ELF-1 (cell line): ENCODE measurements at regions not wholly inside any gene's neighbourhood (a gene's known extent, or its start where the extent isn't known, plus 50 kb on each side); places are given as distances from the start of the nearest gene placed in this dataset.

Experiments used
- DNase-seq: peaks from one replicate; pipeline ENCODE4 v3.0.0-alpha.2; 2016; ENCODE audit warnings: low read depth, low spot score

- no peak for DNase-seq
Observed at GRCh38 chr7:52150952-52151351, 834.3 kb upstream of the COBL start.

GRCh38 chr7:52146871-52147634 is 830.4 kb upstream of the COBL start:
- DNase-seq: no peak

GRCh38 chr7:52143219-52143618 is 826.6 kb upstream of the COBL start:
- no peak for DNase-seq

- no peak for DNase-seq
Observed at GRCh38 chr7:52140851-52141250, 824.2 kb upstream of the COBL start.

GRCh38 chr7:52135403-52135802 is 818.8 kb upstream of the COBL start:
- no peak for DNase-seq

- DNase-seq: no peak
Observed at GRCh38 chr7:52129278-52129677, 812.7 kb upstream of the COBL start.

GRCh38 chr7:52120912-52121311 is 804.3 kb upstream of the COBL start:
- DNase-seq: no peak

- DNase-seq: peak; percentile 48
Observed at GRCh38 chr7:52119537-52119936, 802.9 kb upstream of the COBL start.

GRCh38 chr7:52114509-52114908 is 797.9 kb upstream of the COBL start:
- no peak for DNase-seq

GRCh38 chr7:52114056-52114455 is 797.4 kb upstream of the COBL start:
- DNase-seq: no peak

- no peak for DNase-seq
Observed at GRCh38 chr7:52107355-52107754, 790.7 kb upstream of the COBL start.

GRCh38 chr7:52095861-52096260 is 779.3 kb upstream of the COBL start:
- DNase-seq: no peak

GRCh38 chr7:52091996-52092395 is 775.4 kb upstream of the COBL start:
- no peak for DNase-seq

GRCh38 chr7:52091101-52091500 is 774.5 kb upstream of the COBL start:
- no peak for DNase-seq

- peak; percentile 91 for DNase-seq
Observed at GRCh38 chr7:52088008-52088901, 771.6 kb upstream of the COBL start.

- no peak for DNase-seq
Observed at GRCh38 chr7:52085610-52086009, 769.0 kb upstream of the COBL start.

GRCh38 chr7:52080493-52080892 is 763.9 kb upstream of the COBL start:
- no peak for DNase-seq

- DNase-seq: no peak
Observed at GRCh38 chr7:52079726-52080125, 763.1 kb upstream of the COBL start.

GRCh38 chr7:52077571-52077970 is 761.0 kb upstream of the COBL start:
- no peak for DNase-seq

GRCh38 chr7:52074912-52075311 is 758.3 kb upstream of the COBL start:
- no peak for DNase-seq

GRCh38 chr7:52074071-52074470 is 757.5 kb upstream of the COBL start:
- DNase-seq: no peak

- no peak for DNase-seq
Observed at GRCh38 chr7:52071744-52072143, 755.1 kb upstream of the COBL start.

- no peak for DNase-seq
Observed at GRCh38 chr7:52064493-52064892, 747.9 kb upstream of the COBL start.
